Testis (tissue), 2 donors: ENCODE measurements at regions not wholly inside any gene's neighbourhood (a gene's known extent, or its start where the extent isn't known, plus 50 kb on each side); places are given as distances from the start of the nearest gene placed in this dataset.

Experiments
- DNase-seq: peaks from one replicate; pipeline ENCODE4 v3.0.0-alpha.2; 2019
- H3K27ac ChIP-seq, 2 donors: fragments of 200-600 bp; sonication (generic); one replicate each; pipeline ENCODE4 v1.5.1; 2019
- H3K27me3 ChIP-seq: fragments of 200-600 bp; sonication (generic); one replicate; pipeline ENCODE4 v1.5.1; 2019
- H3K36me3 ChIP-seq: fragments of 200-600 bp; sonication (generic); one replicate; pipeline ENCODE4 v1.5.1; 2017; ENCODE audit warnings: low read depth; ENCODE audit errors: missing control alignments
- H3K4me1 ChIP-seq: fragments of 200-600 bp; sonication (generic); one replicate; pipeline ENCODE4 v1.5.1; 2019
- H3K4me3 ChIP-seq, 2 donors: fragments of 200-600 bp; sonication (generic); one replicate each; pipeline ENCODE4 v1.5.1; 2017 to 2019
- H3K9me3 ChIP-seq: fragments of 200-600 bp; sonication (generic); one replicate; pipeline ENCODE4 v1.5.1; 2017
- CTCF ChIP-seq, 3 experiments: fragments of 450-650 bp in 2 of 3; fragments of 200-600 bp in 1 of 3; sonication (generic) in 1 of 3; IDR thresholded peaks; one replicate each; pipeline ENCODE4 v1.5.1; 2016 to 2019; ENCODE audit warnings: antibody characterized with exemption in 3 of 3, mild to moderate bottlenecking in 2 of 3, moderate library complexity in 1 of 3
- POLR2A ChIP-seq: fragments of 450-650 bp; IDR thresholded peaks from one replicate; pipeline ENCODE4 v1.6.1; 2017; ENCODE audit warnings: antibody characterized with exemption, mild to moderate bottlenecking, moderate library complexity
- WGBS, 2 donors: methylation state at CpG; one replicate each; pipeline ENCODE4 v1.1.5; 2018; 5-methylcytosine and 5-hydroxymethylcytosine counted together
- intact Hi-C: fragments of 100-400 bp; cut with DNase I; formaldehyde crosslinking; loops from one replicate; pipeline ENCODE4 v1.15.1; 2023; ENCODE audit warnings: low total_unique reads

DNA sequence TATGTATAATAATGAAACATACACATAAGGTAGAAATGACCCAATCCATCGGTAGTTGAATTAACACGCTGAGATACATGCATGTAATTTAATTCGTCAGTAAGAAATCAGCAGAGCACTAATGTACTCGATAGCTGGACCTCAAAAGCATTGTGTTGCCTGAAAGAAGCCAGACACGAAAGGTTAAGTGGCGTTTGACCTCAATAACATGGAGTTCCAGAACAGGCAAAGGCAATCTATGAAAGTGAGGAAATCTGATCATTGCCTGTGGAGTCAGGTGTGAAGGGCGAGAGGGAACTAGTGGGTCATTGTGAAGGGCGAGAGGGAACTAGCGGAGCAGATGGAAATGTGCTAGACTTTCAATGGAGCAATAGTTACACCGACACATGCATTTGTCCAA is 970.4 kb upstream of the TMEM132C start:
- TF ChIP-seq CTCF (IDR thresholded peaks at IDR 0.05) (no peak), POLR2A (no peak)
- DNase-seq = no peak
- Histone ChIP-seq H3K4me3 (no peak overlapping the region), H3K27me3 (no peaks in the 10 kb centered on the region), H3K9me3 (no peaks in the 10 kb centered on the region), H3K27ac (no peak overlapping the region), H3K36me3 (no peaks in the 10 kb centered on the region), H3K4me1 (no peaks in the 10 kb centered on the region)
- intact Hi-C loops = no loop called here
- WGBS, 2 donors = 91% methylated on average over 10 of the region's 10 CpGs

DNA sequence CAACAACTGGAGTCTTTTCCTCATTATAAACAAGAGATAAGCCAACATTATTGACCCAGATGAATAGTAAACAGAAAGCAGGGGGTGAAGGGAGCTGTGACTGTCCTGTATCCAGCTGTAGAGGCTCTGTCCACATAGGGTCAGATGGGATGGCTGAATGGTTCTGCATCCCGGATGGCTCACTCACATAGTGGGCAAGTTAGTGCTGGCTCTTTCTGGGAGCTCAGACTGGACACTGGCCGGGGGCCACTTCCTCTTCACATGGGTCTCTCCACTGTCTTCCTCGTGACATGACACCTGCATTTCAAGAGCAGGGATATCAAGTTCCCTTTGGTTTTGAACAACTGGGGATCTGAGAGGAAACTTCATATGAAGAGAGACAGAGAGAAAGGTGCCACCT is 969.6 kb upstream of the TMEM132C start:
- H3K36me3 ChIP-seq = no peaks in the 10 kb centered on the region
- no peaks in the 10 kb centered on the region for H3K4me1 ChIP-seq
- TF ChIP-seq POLR2A (no peak), CTCF (IDR thresholded peaks at IDR 0.05) (no peak)
- no peaks in the 10 kb centered on the region for H3K27me3 ChIP-seq
- intact Hi-C loops = no loop called here
- H3K27ac ChIP-seq = no peak overlapping the region
- WGBS, 2 donors = 89 to 90% methylated on average over 3 of the region's 3 CpGs
- DNase-seq = no peak
- no peaks in the 10 kb centered on the region for H3K9me3 ChIP-seq
- H3K4me3 ChIP-seq = no peak overlapping the region

DNA sequence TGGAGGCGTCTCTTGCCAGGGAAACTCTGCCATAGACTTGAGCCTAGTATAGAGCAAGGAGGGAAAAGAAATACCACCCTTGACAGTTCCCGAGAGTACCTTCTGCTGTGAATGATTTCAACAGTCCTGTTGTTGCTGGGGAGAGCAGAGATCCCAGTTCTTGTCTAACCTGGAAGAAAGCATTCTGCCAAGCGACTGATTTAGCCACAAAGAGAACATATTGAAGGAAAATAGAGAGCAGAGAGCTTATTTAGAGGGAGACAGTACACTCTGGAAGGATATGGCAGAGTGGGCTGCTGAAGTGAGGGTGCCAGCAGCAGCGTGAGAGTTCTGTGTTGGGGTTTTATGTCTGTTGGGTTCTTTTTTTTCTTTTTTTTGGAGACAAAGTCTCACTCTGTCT is 966.9 kb upstream of the TMEM132C start:
- intact Hi-C loops = no loop called here
- 87 to 88% methylated on average over 4 of the region's 4 CpGs for WGBS, 2 donors
- Histone ChIP-seq H3K9me3 (no peaks in the 10 kb centered on the region), H3K27ac (no peak overlapping the region), H3K36me3 (no peaks in the 10 kb centered on the region), H3K27me3 (no peaks in the 10 kb centered on the region), H3K4me3 (no peak overlapping the region), H3K4me1 (no peaks in the 10 kb centered on the region)
- TF ChIP-seq POLR2A (no peak), CTCF (IDR thresholded peaks at IDR 0.05) (no peak)
- DNase-seq = no peak

DNA sequence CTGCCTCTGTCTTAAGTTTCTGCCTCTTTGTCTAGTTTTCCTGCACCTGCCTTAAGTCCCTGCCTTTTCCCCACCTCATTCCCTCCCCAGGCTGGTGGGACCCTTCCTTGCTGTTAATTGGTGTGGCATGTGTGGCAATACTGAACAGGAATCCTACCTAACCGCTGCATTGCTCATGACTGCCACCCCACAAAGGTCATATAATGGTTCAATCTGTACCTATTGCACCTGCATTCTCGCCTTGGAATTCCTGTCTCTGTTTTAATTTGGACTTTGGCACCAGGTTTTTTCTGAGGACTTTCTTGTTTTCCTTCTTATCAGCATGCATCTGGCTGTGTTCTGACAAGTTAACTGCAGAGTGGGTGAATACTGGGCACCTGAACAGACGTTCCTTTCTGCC is 966.2 kb upstream of the TMEM132C start:
- intact Hi-C loops = no loop called here
- 75% methylated on average over 3 of the region's 3 CpGs for WGBS, 2 donors

More for the DNA sequence above, 966.2 kb upstream of the TMEM132C start:
- no peak overlapping the region for H3K4me3 ChIP-seq
- H3K27me3 ChIP-seq = no peaks in the 10 kb centered on the region
- DNase-seq = no peak
- no peak overlapping the region for H3K27ac ChIP-seq
- no peaks in the 10 kb centered on the region for H3K4me1 ChIP-seq
- no peaks in the 10 kb centered on the region for H3K9me3 ChIP-seq
- no peaks in the 10 kb centered on the region for H3K36me3 ChIP-seq
- no peak for TF ChIP-seq CTCF (IDR thresholded peaks at IDR 0.05)
- TF ChIP-seq POLR2A = no peak
